HG02678 (cell line): ENCODE measurements at regions not wholly inside any gene's neighbourhood (a gene's known extent, or its start where the extent isn't known, plus 50 kb on each side); places are given as distances from the start of the nearest gene placed in this dataset.
"Not testable (repeated sequence)": the region's sequence is repeated elsewhere in the genome, so short reads cannot be mapped to it uniquely, and the experiment has no call there.

Experiments
- ATAC-seq: cut with Tn5 transposase; IDR thresholded peaks from one replicate; pipeline ENCODE4 v1.9.1; 2021; ENCODE audit warnings: mild to moderate bottlenecking, moderate library complexity; ENCODE audit not compliant: unreplicated experiment

- no peak for ATAC-seq
Observed at GRCh38 chr6:40705354-40705753, 118.2 kb upstream of the LRFN2 start.

- ATAC-seq = no peak
Observed at GRCh38 chr6:40701352-40702007, 114.3 kb upstream of the LRFN2 start.

- no peak for ATAC-seq
Observed at GRCh38 chr6:40700006-40700580, 112.9 kb upstream of the LRFN2 start.

GRCh38 chr6:40695750-40696415, 108.7 kb upstream of the LRFN2 start:
- no peak for ATAC-seq

GRCh38 chr6:40695114-40695513, 108.0 kb upstream of the LRFN2 start:
- no peak for ATAC-seq

- ATAC-seq = no peak
Observed at GRCh38 chr6:40693768-40694167, 106.6 kb upstream of the LRFN2 start.

- no peak for ATAC-seq
Observed at GRCh38 chr6:40692337-40692736, 105.2 kb upstream of the LRFN2 start.

- no peak for ATAC-seq
Observed at GRCh38 chr6:40689185-40689584, 102.0 kb upstream of the LRFN2 start.

- no peak for ATAC-seq
Observed at GRCh38 chr6:40688214-40688761, 101.1 kb upstream of the LRFN2 start.

GRCh38 chr6:40685862-40686261, 98.7 kb upstream of the LRFN2 start:
- ATAC-seq = no peak

- ATAC-seq = no peak
Observed at GRCh38 chr6:40681622-40682021, 94.5 kb upstream of the LRFN2 start.

- no peak for ATAC-seq
Observed at GRCh38 chr6:40678941-40679340, 91.8 kb upstream of the LRFN2 start.

- no peak for ATAC-seq
Observed at GRCh38 chr6:40674170-40674569, 87.0 kb upstream of the LRFN2 start.

- no peak for ATAC-seq
Observed at GRCh38 chr6:40672087-40672486, 84.9 kb upstream of the LRFN2 start.

GRCh38 chr6:40671694-40672050, 84.5 kb upstream of the LRFN2 start:
- ATAC-seq = no peak

- no peak for ATAC-seq
Observed at GRCh38 chr6:40671001-40671693, 84.0 kb upstream of the LRFN2 start.

- no peak for ATAC-seq
Observed at GRCh38 chr6:40669343-40669742, 82.2 kb upstream of the LRFN2 start.

GRCh38 chr6:40668203-40668602, 81.0 kb upstream of the LRFN2 start:
- ATAC-seq = no peak

GRCh38 chr6:40666530-40666929, 79.4 kb upstream of the LRFN2 start:
- no peak for ATAC-seq

GRCh38 chr6:40661726-40662125, 74.6 kb upstream of the LRFN2 start:
- no peak for ATAC-seq

GRCh38 chr6:40656772-40657171, 69.6 kb upstream of the LRFN2 start:
- not testable (repeated sequence) for ATAC-seq

- no peak for ATAC-seq
Observed at GRCh38 chr6:40654828-40655227, 67.7 kb upstream of the LRFN2 start.
